SK-N-SH treated with all-trans-retinoic acid at 6 μM for 48 hours (cell line): ENCODE measurements at regions not wholly inside any gene's neighbourhood (a gene's known extent, or its start where the extent isn't known, plus 50 kb on each side); places are given as distances from the start of the nearest gene placed in this dataset.
"Not testable (repeated sequence)": the region's sequence is repeated elsewhere in the genome, so short reads cannot be mapped to it uniquely, and the experiment has no call there.

Experiments used
- ATAC-seq: fragments of 200-7000 bp; cut with Tn5 transposase; 3 replicates; pipeline ENCODE4 v1.9.1; 2020; ENCODE audit warnings: mild to moderate bottlenecking, moderate library complexity
- ARNTL ChIP-seq: fragments of 450-650 bp; formaldehyde crosslinking; IDR thresholded peaks from 2 replicates; pipeline ENCODE4 v1.5.0; 2020; ENCODE audit warnings: low read depth, mild to moderate bottlenecking, moderate library complexity, borderline replicate concordance
- BACH2 ChIP-seq: fragments of 250-450 bp; sonication (Bioruptor Pico); IDR thresholded peaks from 2 replicates; pipeline ENCODE4 v1.9.0; 2021; ENCODE audit warnings: mild to moderate bottlenecking, borderline replicate concordance
- CSDC2 ChIP-seq: fragments of 250-450 bp; sonication (Bioruptor Pico); IDR thresholded peaks from 2 replicates; pipeline ENCODE4 v1.5.0; 2020; ENCODE audit warnings: mild to moderate bottlenecking, moderate library complexity
- ESRRG ChIP-seq: fragments of 250-450 bp; sonication (Bioruptor Pico); IDR thresholded peaks from 2 replicates; pipeline ENCODE4 v1.6.1; 2021; ENCODE audit warnings: mild to moderate bottlenecking
- ISL1 ChIP-seq: fragments of 250-450 bp; sonication (Bioruptor Pico); IDR thresholded peaks from 2 replicates; pipeline ENCODE4 v2.1.2; 2022; ENCODE audit warnings: mild to moderate bottlenecking, moderate library complexity
- OSR1 ChIP-seq: fragments of 250-450 bp; sonication (Bioruptor Pico); IDR thresholded peaks from 2 replicates; pipeline ENCODE4 v1.8.0; 2022; ENCODE audit warnings: moderate library complexity, mild to moderate bottlenecking, inconsistent platforms
- PATZ1 ChIP-seq: fragments of 250-450 bp; sonication (Bioruptor Pico); IDR thresholded peaks from 2 replicates; pipeline ENCODE4 v1.8.0; 2020; ENCODE audit warnings: mild to moderate bottlenecking, moderate library complexity, borderline replicate concordance
- PPARA ChIP-seq: fragments of 250-450 bp; sonication (Bioruptor Pico); IDR thresholded peaks from 2 replicates; pipeline ENCODE4 v1.5.0; 2020; ENCODE audit warnings: mild to moderate bottlenecking, borderline replicate concordance
- RARB ChIP-seq: fragments of 250-450 bp; sonication (Bioruptor Pico); IDR thresholded peaks from 2 replicates; pipeline ENCODE4 v1.8.0; 2021; ENCODE audit warnings: mild to moderate bottlenecking, moderate library complexity
- TCF4 ChIP-seq: fragments of 250-450 bp; sonication (Bioruptor Pico); IDR thresholded peaks from 2 replicates; pipeline ENCODE4 v1.8.0; 2021; ENCODE audit warnings: mild to moderate bottlenecking, moderate library complexity, borderline replicate concordance
- TOX ChIP-seq: fragments of 250-450 bp; sonication (Bioruptor Pico); IDR thresholded peaks from 2 replicates; pipeline ENCODE4 v1.8.0; 2021; ENCODE audit warnings: mild to moderate bottlenecking, moderate library complexity, borderline replicate concordance
- ZC3H10 ChIP-seq: fragments of 250-450 bp; sonication (Bioruptor Pico); IDR thresholded peaks from 2 replicates; pipeline ENCODE4 v1.5.1; 2021; ENCODE audit warnings: mild to moderate bottlenecking, moderate library complexity
- ZFP3 ChIP-seq: fragments of 250-450 bp; sonication (Bioruptor Pico); IDR thresholded peaks from 2 replicates; pipeline ENCODE4 v1.5.0; 2020; ENCODE audit warnings: mild to moderate bottlenecking, moderate library complexity
- ZFP30 ChIP-seq: fragments of 450-650 bp; formaldehyde crosslinking; IDR thresholded peaks from 2 replicates; pipeline ENCODE4 v1.5.0; 2022; ENCODE audit warnings: mild to moderate bottlenecking, moderate library complexity
- ZNF565 ChIP-seq: fragments of 450-650 bp; formaldehyde crosslinking; conservative IDR thresholded peaks from 2 replicates; pipeline ENCODE4 v1.5.0; 2020; ENCODE audit warnings: low read depth, mild to moderate bottlenecking, moderate library complexity
- ZNF70 ChIP-seq: fragments of 450-650 bp; formaldehyde crosslinking; IDR thresholded peaks from 2 replicates; pipeline ENCODE4 v1.5.0; 2020; ENCODE audit warnings: mild to moderate bottlenecking, moderate library complexity
- ZNF8 ChIP-seq: fragments of 450-650 bp; formaldehyde crosslinking; IDR thresholded peaks from 2 replicates; pipeline ENCODE4 v1.5.0; 2020; ENCODE audit warnings: mild to moderate bottlenecking, moderate library complexity
- TF ChIP-seq, protein P1 (sequence below): fragments of 250-450 bp; sonication (Bioruptor Pico); IDR thresholded peaks from 2 replicates; pipeline ENCODE4 v1.5.1; 2021; ENCODE audit warnings: mild to moderate bottlenecking, moderate library complexity
- TF ChIP-seq, protein P2 (sequence below): fragments of 250-450 bp; sonication (Bioruptor Pico); IDR thresholded peaks from 2 replicates; pipeline ENCODE4 v1.5.1; 2020; ENCODE audit warnings: low read depth, mild to moderate bottlenecking, moderate library complexity
- TF ChIP-seq, protein P3 (sequence below): fragments of 250-450 bp; sonication (Bioruptor Pico); IDR thresholded peaks from 2 replicates; pipeline ENCODE4 v1.5.0; 2020; ENCODE audit warnings: mild to moderate bottlenecking, moderate library complexity

DNA sequence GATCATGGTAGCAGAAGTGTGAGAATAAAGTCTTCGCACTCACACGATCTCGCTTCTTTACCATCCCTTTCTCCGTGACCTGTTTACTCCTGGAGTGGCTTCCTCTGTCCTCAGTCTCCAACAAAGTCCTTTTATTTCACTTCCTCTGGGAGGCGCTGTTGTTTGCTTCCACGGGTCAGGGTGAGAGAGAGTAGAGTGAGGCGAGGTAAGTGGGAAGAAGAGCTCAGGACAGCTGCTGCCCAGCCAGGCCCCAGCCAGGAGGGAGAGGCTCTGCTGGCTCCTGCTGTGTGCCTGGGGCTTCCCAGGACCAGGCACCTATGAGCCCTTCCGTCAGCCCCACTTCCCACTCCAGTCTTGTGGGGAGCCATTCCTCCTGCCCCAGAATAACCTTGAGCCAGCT is 242.1 kb downstream of the FGF9 start (continued):
- TF ChIP-seq, protein P1, sequence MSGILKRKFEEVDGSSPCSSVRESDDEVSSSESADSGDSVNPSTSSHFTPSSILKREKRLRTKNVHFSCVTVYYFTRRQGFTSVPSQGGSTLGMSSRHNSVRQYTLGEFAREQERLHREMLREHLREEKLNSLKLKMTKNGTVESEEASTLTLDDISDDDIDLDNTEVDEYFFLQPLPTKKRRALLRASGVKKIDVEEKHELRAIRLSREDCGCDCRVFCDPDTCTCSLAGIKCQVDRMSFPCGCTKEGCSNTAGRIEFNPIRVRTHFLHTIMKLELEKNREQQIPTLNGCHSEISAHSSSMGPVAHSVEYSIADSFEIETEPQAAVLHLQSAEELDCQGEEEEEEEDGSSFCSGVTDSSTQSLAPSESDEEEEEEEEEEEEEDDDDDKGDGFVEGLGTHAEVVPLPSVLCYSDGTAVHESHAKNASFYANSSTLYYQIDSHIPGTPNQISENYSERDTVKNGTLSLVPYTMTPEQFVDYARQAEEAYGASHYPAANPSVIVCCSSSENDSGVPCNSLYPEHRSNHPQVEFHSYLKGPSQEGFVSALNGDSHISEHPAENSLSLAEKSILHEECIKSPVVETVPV (CRISPR knock-in tag): no peak
- TF ChIP-seq BACH2 (CRISPR knock-in tag): no peak
- TF ChIP-seq, all 23 proteins: peak for 0

GRCh38 chr13:21917086-21918015 is 246.5 kb downstream of the FGF9 start:
- no peak for ATAC-seq
- TF ChIP-seq ISL1 (CRISPR knock-in tag) (no peak), RARB (CRISPR knock-in tag) (no peak), ZNF8 (CRISPR knock-in tag) (no peak), BACH2 (CRISPR knock-in tag) (no peak), ZNF70 (CRISPR knock-in tag) (no peak), ZFP30 (CRISPR knock-in tag) (no peak), PATZ1 (CRISPR knock-in tag) (no peak), CSDC2 (CRISPR knock-in tag) (no peak), TCF4 (CRISPR knock-in tag) (no peak), ZNF565 (CRISPR knock-in tag) (no peak), TOX (CRISPR knock-in tag) (no peak), ZC3H10 (no peak), ZFP3 (CRISPR knock-in tag) (no peak), PPARA (CRISPR knock-in tag) (no peak), OSR1 (no peak), ARNTL (CRISPR knock-in tag) (no peak)
- TF ChIP-seq, protein P1 (CRISPR knock-in tag): no peak
- TF ChIP-seq, protein P2, sequence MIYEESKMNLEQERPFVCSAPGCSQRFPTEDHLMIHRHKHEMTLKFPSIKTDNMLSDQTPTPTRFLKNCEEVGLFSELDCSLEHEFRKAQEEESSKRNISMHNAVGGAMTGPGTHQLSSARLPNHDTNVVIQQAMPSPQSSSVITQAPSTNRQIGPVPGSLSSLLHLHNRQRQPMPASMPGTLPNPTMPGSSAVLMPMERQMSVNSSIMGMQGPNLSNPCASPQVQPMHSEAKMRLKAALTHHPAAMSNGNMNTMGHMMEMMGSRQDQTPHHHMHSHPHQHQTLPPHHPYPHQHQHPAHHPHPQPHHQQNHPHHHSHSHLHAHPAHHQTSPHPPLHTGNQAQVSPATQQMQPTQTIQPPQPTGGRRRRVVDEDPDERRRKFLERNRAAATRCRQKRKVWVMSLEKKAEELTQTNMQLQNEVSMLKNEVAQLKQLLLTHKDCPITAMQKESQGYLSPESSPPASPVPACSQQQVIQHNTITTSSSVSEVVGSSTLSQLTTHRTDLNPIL (CRISPR knock-in tag): no peak
- TF ChIP-seq, protein P3, sequence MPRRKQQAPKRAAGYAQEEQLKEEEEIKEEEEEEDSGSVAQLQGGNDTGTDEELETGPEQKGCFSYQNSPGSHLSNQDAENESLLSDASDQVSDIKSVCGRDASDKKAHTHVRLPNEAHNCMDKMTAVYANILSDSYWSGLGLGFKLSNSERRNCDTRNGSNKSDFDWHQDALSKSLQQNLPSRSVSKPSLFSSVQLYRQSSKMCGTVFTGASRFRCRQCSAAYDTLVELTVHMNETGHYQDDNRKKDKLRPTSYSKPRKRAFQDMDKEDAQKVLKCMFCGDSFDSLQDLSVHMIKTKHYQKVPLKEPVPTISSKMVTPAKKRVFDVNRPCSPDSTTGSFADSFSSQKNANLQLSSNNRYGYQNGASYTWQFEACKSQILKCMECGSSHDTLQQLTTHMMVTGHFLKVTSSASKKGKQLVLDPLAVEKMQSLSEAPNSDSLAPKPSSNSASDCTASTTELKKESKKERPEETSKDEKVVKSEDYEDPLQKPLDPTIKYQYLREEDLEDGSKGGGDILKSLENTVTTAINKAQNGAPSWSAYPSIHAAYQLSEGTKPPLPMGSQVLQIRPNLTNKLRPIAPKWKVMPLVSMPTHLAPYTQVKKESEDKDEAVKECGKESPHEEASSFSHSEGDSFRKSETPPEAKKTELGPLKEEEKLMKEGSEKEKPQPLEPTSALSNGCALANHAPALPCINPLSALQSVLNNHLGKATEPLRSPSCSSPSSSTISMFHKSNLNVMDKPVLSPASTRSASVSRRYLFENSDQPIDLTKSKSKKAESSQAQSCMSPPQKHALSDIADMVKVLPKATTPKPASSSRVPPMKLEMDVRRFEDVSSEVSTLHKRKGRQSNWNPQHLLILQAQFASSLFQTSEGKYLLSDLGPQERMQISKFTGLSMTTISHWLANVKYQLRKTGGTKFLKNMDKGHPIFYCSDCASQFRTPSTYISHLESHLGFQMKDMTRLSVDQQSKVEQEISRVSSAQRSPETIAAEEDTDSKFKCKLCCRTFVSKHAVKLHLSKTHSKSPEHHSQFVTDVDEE: no peak

DNA sequence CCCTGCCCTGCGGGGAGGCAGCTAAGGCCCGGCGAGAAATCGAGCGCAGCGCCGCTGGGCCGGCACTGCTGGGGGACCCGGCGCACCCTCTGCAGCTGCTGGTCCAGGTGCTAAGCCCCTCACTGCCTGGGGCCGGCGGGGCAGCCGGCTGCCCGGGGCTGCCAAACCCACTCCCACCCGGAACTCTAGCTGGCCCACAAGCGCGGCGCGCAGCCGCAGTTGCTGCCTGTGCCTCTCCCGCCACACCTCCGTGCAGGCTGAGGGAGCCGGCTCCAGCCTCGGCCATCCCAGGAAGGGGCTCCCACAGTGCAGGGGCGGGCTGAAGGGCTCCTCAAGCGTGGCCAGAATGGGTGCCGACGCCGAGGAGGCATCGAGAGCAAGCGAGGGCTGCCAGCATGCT is 249.9 kb downstream of the FGF9 start:
- ATAC-seq: not testable (repeated sequence)

DNA sequence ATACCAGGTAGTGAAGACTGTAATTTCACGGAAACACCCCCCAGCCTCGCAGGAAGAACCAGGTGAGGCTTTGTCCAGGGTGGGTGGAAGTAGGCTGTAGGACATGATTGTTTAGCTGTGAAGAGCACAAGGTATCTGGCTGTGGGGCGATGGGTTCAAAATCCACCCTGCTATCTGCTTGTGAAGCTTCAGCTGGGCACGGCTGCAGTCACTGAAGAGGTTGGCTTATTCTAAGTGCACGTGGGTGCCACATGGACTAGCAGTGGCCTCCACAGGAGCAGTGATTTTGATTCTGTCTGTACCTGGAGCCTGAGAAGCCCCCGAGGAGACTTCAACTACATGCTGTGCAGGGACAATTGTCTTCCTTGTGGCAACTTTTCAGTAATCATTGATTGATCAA is 254.1 kb downstream of the FGF9 start:
- TF ChIP-seq ZFP3 (CRISPR knock-in tag) (no peak), ISL1 (CRISPR knock-in tag) (no peak), BACH2 (CRISPR knock-in tag) (no peak), ESRRG (CRISPR knock-in tag) (no peak)
- TF ChIP-seq, protein P3: no peak
- ATAC-seq: no peak
